ENCODE measurements at regions not wholly inside any gene's neighbourhood (a gene's known extent, or its start where the extent isn't known, plus 50 kb on each side); places are given as distances from the start of the nearest gene placed in this dataset.

DNA sequence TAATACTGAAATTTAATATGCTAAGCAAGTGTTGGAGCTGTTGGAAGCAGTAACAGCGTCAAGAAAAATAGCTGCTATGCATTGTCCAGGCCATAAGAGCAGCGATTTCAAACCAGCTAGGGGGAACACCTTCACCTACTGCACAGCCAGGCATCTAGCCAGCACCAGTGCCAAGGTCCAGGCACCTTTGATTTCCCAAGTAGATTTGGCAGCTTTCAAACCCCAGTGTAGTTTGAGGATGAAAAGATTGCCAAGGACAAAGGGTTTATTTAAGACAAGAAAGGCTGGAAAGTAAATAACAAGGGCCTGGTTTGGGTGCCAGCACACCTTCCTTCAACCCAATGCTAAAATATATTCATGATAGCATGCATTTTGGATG lies 65.4 kb upstream of the ZNF92 start:
- no peaks in the 10 kb centered on the region for H3K4me1 Mint-ChIP-seq
- no peaks in the 10 kb centered on the region for H3K4me1 ChIP-seq (ENCODE audit: control insufficient read depth in 1 of 2, insufficient read depth in 2 of 2, low read length in 2 of 2)
- intact Hi-C loops (cut with micrococcal nuclease), result loop anchor here in 1 of 2 donors (5.0 kb wide), 1 partner anchor 356 kb away; no protein-coding TSS in a partner anchor
- no peak overlapping the region for H3K4me3 Mint-ChIP-seq
- no peak overlapping the region for H3K9ac ChIP-seq (ENCODE audit: insufficient read depth, low read length, poor library complexity, severe bottlenecking)
- H3K36me3 ChIP-seq (replicated peaks in 1 of 2; ENCODE audit: control insufficient read depth in 1 of 2, insufficient read depth in 2 of 2, low read length in 2 of 2), result no peaks in the 10 kb centered on the region
- H3K27ac ChIP-seq (ENCODE audit: low read depth in 1 of 2, low read length in 2 of 2), result no peak overlapping the region
- H3K27me3 Mint-ChIP-seq (ENCODE audit: low read depth in 3 of 3), result peaks cover 3 to 4% (median 3%) of the 10 kb centered on the region in 3 donors
- no peak for DNase-seq
- no peaks in the 10 kb centered on the region for H3K9me3 ChIP-seq (replicated peaks in 1 of 2; ENCODE audit: control insufficient read depth in 1 of 2, insufficient read depth in 1 of 2, low read length in 2 of 2)
- no peaks in the 10 kb centered on the region for H3K79me2 ChIP-seq (ENCODE audit: insufficient read depth, low read length)
- no CpG with 5 or more reads among the region's 2 CpGs for WGBS (ENCODE audit: insufficient coverage)
- no peak overlapping the region for H3K4me3 ChIP-seq (replicated peaks in 1 of 3; ENCODE audit: low read depth in 2 of 3, low read length in 3 of 3)
- TF ChIP-seq, protein P1, sequence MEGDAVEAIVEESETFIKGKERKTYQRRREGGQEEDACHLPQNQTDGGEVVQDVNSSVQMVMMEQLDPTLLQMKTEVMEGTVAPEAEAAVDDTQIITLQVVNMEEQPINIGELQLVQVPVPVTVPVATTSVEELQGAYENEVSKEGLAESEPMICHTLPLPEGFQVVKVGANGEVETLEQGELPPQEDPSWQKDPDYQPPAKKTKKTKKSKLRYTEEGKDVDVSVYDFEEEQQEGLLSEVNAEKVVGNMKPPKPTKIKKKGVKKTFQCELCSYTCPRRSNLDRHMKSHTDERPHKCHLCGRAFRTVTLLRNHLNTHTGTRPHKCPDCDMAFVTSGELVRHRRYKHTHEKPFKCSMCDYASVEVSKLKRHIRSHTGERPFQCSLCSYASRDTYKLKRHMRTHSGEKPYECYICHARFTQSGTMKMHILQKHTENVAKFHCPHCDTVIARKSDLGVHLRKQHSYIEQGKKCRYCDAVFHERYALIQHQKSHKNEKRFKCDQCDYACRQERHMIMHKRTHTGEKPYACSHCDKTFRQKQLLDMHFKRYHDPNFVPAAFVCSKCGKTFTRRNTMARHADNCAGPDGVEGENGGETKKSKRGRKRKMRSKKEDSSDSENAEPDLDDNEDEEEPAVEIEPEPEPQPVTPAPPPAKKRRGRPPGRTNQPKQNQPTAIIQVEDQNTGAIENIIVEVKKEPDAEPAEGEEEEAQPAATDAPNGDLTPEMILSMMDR (IDR thresholded peaks at IDR 0.05), result no peak
- no peak overlapping the region for H2AFZ ChIP-seq (ENCODE audit: insufficient read depth, low read depth, low read length, poor library complexity, severe bottlenecking)
- no peaks in the 10 kb centered on the region for H4K20me1 ChIP-seq (ENCODE audit: insufficient read depth, low read length)
- H3K9me3 Mint-ChIP-seq, result no peaks in the 10 kb centered on the region
- no peaks in the 10 kb centered on the region for H3K36me3 Mint-ChIP-seq
- H3K27ac Mint-ChIP-seq, result no peak overlapping the region
- H3K27me3 ChIP-seq (ENCODE audit: control insufficient read depth in 2 of 2, insufficient read depth in 2 of 2, low read length in 2 of 2), result no peaks in the 10 kb centered on the region
- H3K4me2 ChIP-seq (replicated peaks; ENCODE audit: extremely low read depth, low read length, poor library complexity, severe bottlenecking), result no peak overlapping the region

DNA sequence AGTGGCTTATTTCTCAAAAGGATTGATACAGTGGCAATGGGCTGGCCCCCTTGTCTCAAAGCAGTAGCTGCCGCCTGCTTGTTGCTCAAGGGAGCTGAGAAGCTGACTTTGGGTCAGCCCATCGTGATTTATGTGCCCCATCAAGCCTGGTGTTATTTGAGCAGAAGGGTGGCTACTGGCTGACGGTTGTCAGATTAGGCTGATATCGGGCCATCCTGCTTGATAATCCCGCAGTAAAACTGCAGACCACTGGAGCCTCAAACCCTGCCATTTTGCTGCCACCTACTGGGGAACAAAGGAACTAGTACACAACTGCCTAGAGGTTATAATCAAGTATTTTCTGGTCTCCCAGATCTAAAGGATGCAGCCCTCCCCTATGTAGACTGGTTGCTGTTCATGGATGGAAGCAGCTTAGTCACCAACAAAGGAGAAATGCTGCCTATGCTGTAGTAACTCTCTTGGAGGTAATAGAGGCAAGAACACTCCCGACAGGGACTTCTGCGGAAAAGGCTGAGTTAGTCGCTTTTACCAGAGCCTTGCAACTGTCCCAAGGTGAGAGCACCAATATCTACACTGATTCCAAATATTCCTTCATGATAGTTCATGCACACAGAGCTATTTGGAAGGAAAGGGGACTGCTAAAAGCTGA lies 65.9 kb upstream of the ZNF92 start:
- no peaks in the 10 kb centered on the region for H3K4me1 Mint-ChIP-seq
- H2AFZ ChIP-seq (ENCODE audit: insufficient read depth, low read depth, low read length, poor library complexity, severe bottlenecking), result no peak overlapping the region
- no peaks in the 10 kb centered on the region for H3K9me3 Mint-ChIP-seq
- TF ChIP-seq, protein P1 (IDR thresholded peaks at IDR 0.05), result peak; percentile 64
- H3K4me2 ChIP-seq (replicated peaks; ENCODE audit: extremely low read depth, low read length, poor library complexity, severe bottlenecking), result no peak overlapping the region
- H3K27ac ChIP-seq (ENCODE audit: low read depth in 1 of 2, low read length in 2 of 2), result no peak overlapping the region
- H3K4me3 ChIP-seq (replicated peaks in 1 of 3; ENCODE audit: low read depth in 2 of 3, low read length in 3 of 3), result no peak overlapping the region
- WGBS (ENCODE audit: insufficient coverage), result 20% methylated on average over 5 of the region's 8 CpGs
- no peaks in the 10 kb centered on the region for H3K36me3 ChIP-seq (replicated peaks in 1 of 2; ENCODE audit: control insufficient read depth in 1 of 2, insufficient read depth in 2 of 2, low read length in 2 of 2)
- no peak overlapping the region for H3K27ac Mint-ChIP-seq
- H3K36me3 Mint-ChIP-seq, result no peaks in the 10 kb centered on the region
- no peaks in the 10 kb centered on the region for H3K9me3 ChIP-seq (replicated peaks in 1 of 2; ENCODE audit: control insufficient read depth in 1 of 2, insufficient read depth in 1 of 2, low read length in 2 of 2)
- no peaks in the 10 kb centered on the region for H3K4me1 ChIP-seq (ENCODE audit: control insufficient read depth in 1 of 2, insufficient read depth in 2 of 2, low read length in 2 of 2)
- peaks cover 3 to 4% (median 3%) of the 10 kb centered on the region in 3 donors for H3K27me3 Mint-ChIP-seq (ENCODE audit: low read depth in 3 of 3)
- H3K4me3 Mint-ChIP-seq, result no peak overlapping the region
- DNase-seq, result peak in 1 of 3 donors; percentile 28
- intact Hi-C loops (cut with micrococcal nuclease), result loop anchor here (2.0 to 5.0 kb wide), 2 partner anchors 353 to 355 kb away; no protein-coding TSS in a partner anchor
- H3K27me3 ChIP-seq (ENCODE audit: control insufficient read depth in 2 of 2, insufficient read depth in 2 of 2, low read length in 2 of 2), result no peaks in the 10 kb centered on the region
- H4K20me1 ChIP-seq (ENCODE audit: insufficient read depth, low read length), result no peaks in the 10 kb centered on the region
- no peaks in the 10 kb centered on the region for H3K79me2 ChIP-seq (ENCODE audit: insufficient read depth, low read length)
- no peak overlapping the region for H3K9ac ChIP-seq (ENCODE audit: insufficient read depth, low read length, poor library complexity, severe bottlenecking)
